ENCODE measurements at regions not wholly inside any gene's neighbourhood (a gene's known extent, or its start where the extent isn't known, plus 50 kb on each side); places are given as distances from the start of the nearest gene placed in this dataset.

GRCh38 chr3:13931172-13931571 lies 51.3 kb upstream of the WNT7A start:
- no peak overlapping the region for H3K27ac ChIP-seq
- CTCF ChIA-PET: no interaction called here
- POLR2A ChIA-PET (ENCODE audit: low non-redundant PET): no interaction called here
- no peak for DNase-seq (ENCODE audit: low spot score)
- no peak for TF ChIP-seq CTCF (conservative IDR thresholded peaks at IDR 0.05; ENCODE audit: low read depth)
